ENCODE measurements at regions not wholly inside any gene's neighbourhood (a gene's known extent, or its start where the extent isn't known, plus 50 kb on each side); places are given as distances from the start of the nearest gene placed in this dataset.
"Not testable (repeated sequence)": the region's sequence is repeated elsewhere in the genome, so short reads cannot be mapped to it uniquely, and the experiment has no call there.

DNA sequence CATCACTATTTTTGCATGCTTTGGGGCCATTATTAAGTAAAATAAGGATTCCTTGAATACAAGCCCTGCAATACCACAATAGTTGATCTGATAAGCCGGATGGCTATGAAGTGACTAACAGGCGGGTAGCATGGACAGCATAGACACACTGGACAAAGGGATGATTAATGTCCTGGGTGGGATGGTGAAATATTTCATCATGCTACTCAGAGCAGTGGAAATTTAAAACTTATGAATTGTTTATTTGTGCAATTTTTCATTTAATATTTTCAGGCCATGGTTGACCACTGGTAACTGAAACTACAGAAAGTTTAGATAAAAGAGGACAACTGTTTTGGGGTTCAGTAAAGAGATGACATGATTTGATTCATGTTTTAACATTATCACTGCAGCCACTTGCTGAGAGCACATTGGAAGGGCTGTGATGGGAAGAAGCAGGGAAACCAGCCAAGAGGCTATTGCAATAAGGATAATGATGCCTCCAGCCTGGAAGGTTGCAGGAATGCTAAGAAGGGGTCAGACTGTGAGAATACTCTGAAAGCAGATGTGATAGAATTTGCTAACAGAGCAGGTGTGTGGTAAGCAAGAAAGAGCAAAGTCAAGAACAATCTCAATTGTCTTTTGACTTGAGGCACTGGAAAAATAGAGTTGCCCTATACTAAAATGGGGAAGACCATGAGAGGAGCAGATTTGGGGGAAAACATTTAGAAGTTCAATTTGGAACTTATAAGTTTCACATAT is 62.5 kb upstream of the TNFSF4 start:
- DNase-seq (ENCODE audit: low read depth) = no peak
- TF ChIP-seq, protein P1, sequence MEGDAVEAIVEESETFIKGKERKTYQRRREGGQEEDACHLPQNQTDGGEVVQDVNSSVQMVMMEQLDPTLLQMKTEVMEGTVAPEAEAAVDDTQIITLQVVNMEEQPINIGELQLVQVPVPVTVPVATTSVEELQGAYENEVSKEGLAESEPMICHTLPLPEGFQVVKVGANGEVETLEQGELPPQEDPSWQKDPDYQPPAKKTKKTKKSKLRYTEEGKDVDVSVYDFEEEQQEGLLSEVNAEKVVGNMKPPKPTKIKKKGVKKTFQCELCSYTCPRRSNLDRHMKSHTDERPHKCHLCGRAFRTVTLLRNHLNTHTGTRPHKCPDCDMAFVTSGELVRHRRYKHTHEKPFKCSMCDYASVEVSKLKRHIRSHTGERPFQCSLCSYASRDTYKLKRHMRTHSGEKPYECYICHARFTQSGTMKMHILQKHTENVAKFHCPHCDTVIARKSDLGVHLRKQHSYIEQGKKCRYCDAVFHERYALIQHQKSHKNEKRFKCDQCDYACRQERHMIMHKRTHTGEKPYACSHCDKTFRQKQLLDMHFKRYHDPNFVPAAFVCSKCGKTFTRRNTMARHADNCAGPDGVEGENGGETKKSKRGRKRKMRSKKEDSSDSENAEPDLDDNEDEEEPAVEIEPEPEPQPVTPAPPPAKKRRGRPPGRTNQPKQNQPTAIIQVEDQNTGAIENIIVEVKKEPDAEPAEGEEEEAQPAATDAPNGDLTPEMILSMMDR (IDR thresholded peaks at IDR 0.05; ENCODE audit: control insufficient read depth, extremely low read depth, insufficient read depth) = no peak
- H3K4me3 ChIP-seq (ENCODE audit: low read depth, low read length) = no peak overlapping the region

- H3K4me3 ChIP-seq (ENCODE audit: low read depth, low read length) = no peak overlapping the region
- TF ChIP-seq, protein P1 (IDR thresholded peaks at IDR 0.05; ENCODE audit: control insufficient read depth, extremely low read depth, insufficient read depth) = no peak
- no peak for DNase-seq (ENCODE audit: low read depth)
Measured at GRCh38 chr1:173270243-173270642, 63.1 kb upstream of the TNFSF4 start.

GRCh38 chr1:173271021-173271420 is 63.9 kb upstream of the TNFSF4 start:
- peak; percentile 17 for DNase-seq (ENCODE audit: low read depth)
- not testable (repeated sequence) for H3K4me3 ChIP-seq (ENCODE audit: low read depth, low read length)

DNA sequence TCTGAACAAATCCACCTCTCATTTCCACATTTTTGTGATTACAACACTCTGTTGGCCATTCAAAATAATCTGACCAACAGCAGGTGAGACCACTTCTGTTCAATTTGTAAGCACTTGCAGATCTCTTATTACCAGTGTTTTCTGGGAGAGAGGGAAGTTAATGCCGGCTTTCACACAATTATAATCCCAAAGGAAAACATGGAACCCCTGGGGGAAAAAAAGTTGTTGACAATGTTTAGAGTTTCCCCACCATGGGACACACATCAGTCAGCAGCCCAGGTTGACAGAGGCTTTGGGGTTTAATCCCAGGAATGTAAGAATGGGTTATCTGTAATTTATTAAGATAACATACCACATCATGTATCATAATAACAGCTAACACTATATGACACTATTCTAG is 68.4 kb upstream of the TNFSF4 start:
- TF ChIP-seq, protein P1 (IDR thresholded peaks at IDR 0.05; ENCODE audit: control insufficient read depth, extremely low read depth, insufficient read depth) = no peak
- DNase-seq (ENCODE audit: low read depth) = no peak
- no peak overlapping the region for H3K4me3 ChIP-seq (ENCODE audit: low read depth, low read length)

GRCh38 chr1:173276922-173277800 is 70.0 kb upstream of the TNFSF4 start:
- no peak overlapping the region for H3K4me3 ChIP-seq (ENCODE audit: low read depth, low read length)
- TF ChIP-seq, protein P1 (IDR thresholded peaks at IDR 0.05; ENCODE audit: control insufficient read depth, extremely low read depth, insufficient read depth) = no peak
- DNase-seq (ENCODE audit: low read depth) = no peak

DNA sequence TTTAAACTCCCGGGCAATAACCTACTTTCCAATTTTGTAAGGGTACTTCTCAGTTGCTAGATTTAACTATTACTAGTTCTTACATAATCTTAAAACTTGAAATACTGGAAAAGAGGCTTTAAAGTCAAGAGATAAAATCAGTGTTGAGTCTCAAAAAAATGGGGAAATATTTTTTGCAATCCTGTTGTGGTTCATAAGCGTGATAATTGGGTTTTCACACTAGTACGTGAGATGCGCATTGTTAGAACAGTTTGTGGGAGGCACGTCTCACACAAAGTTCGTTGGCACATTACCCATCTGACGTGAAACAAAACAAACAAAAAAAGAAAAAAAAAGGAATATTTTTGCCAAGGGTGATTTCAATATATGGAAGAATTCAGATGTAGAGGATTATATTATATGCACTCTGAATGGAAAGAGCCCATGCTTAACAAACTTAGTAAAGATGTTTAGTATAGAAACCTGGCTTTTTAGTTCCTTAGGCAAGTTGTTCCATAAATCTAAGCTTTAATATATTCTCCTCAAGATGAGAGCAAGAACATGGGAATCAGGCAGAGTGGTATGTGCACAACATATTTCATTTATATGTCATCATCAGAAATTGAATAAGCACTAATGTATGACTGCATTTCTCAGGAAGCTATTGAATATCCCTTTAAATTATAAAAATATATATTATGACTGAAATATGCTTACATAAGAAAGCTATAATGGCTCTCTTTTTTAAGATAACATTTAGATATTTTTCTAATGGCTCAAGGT is 73.9 kb upstream of the TNFSF4 start:
- no peak for DNase-seq (ENCODE audit: low read depth)
- no peak overlapping the region for H3K4me3 ChIP-seq (ENCODE audit: low read depth, low read length)
- TF ChIP-seq, protein P1 (IDR thresholded peaks at IDR 0.05; ENCODE audit: control insufficient read depth, extremely low read depth, insufficient read depth) = no peak

GRCh38 chr1:173285048-173285447 is 77.9 kb upstream of the TNFSF4 start:
- no peak overlapping the region for H3K4me3 ChIP-seq (ENCODE audit: low read depth, low read length)
- TF ChIP-seq, protein P1 (IDR thresholded peaks at IDR 0.05; ENCODE audit: control insufficient read depth, extremely low read depth, insufficient read depth) = no peak
- no peak for DNase-seq (ENCODE audit: low read depth)

Data from LNCaP clone FGC (cell line).